ENCODE measurements at regions not wholly inside any gene's neighbourhood (a gene's known extent, or its start where the extent isn't known, plus 50 kb on each side); places are given as distances from the start of the nearest gene placed in this dataset.

DNA sequence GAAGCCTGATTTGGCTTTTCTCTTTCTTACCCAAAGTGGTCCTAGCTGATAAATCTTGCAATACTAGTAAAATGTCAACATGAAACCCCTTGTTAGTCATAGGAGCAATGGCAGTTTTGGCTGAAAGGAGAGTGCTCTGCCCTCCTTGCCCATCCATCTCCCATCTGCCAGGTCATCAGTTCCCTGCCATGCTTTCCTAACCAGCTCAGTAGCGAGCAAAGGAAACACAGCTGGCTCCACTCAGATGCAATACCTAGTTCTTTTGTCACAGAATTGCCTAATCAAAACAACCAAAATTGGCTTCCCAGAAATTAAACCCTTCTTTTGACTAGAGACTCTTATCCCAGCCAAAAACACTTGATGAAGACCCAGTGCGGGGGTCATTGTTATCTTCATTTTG, 733.0 kb downstream of the CCSER2 start:
- WGBS (ENCODE audit: insufficient coverage) = 50% methylated on average over 1 of the region's 2 CpGs
- no peak overlapping the region for H3K4me3 ChIP-seq (ENCODE audit: control insufficient read depth in 1 of 2, extremely low read depth in 1 of 2, low read length in 1 of 2)
- Mint-ChIP-seq H3K27ac (no peak overlapping the region), H3K4me1 (no peaks in the 10 kb centered on the region), H3K4me3 (no peak overlapping the region), H3K36me3 (no peaks in the 10 kb centered on the region), H3K27me3 (no peaks in the 10 kb centered on the region), H3K9me3 (peaks cover 9 to 24% (median 11%) of the 10 kb centered on the region in 3 donors)
- no peak for DNase-seq
- H3K4me1 ChIP-seq (ENCODE audit: control insufficient read depth in 1 of 2, extremely low read depth in 1 of 2, insufficient read depth in 2 of 2, low read length in 2 of 2) = no peaks in the 10 kb centered on the region
- H3K9me3 ChIP-seq = no peaks in the 10 kb centered on the region
- CTCF ChIA-PET = no interaction called here
- no peak overlapping the region for H3K27ac ChIP-seq (ENCODE audit: low read length)
- H3K27me3 ChIP-seq (replicated peaks in 1 of 2; ENCODE audit: control insufficient read depth in 2 of 2, extremely low read depth in 1 of 2, insufficient read depth in 2 of 2, low read length in 1 of 2) = no peaks in the 10 kb centered on the region
- no peaks in the 10 kb centered on the region for H3K36me3 ChIP-seq (ENCODE audit: control insufficient read depth in 2 of 2, extremely low read depth in 1 of 2, insufficient read depth in 1 of 2, low read length in 1 of 2)
- POLR2A ChIA-PET = no interaction called here
- no peak for ATAC-seq (replicated peaks in 1 of 4)

GRCh38 chr10:85067955-85068354, 739.6 kb downstream of the CCSER2 start:
- Mint-ChIP-seq H3K4me1 (no peaks in the 10 kb centered on the region), H3K27ac (no peak overlapping the region), H3K9me3 (peaks cover 1 to 11% (median 7%) of the 10 kb centered on the region in 3 donors), H3K4me3 (no peak overlapping the region), H3K36me3 (no peaks in the 10 kb centered on the region), H3K27me3 (no peaks in the 10 kb centered on the region)
- ChIA-PET CTCF (no interaction called here), POLR2A (no interaction called here)
- Histone ChIP-seq H3K4me1 (ENCODE audit: control insufficient read depth in 1 of 2, extremely low read depth in 1 of 2, insufficient read depth in 2 of 2, low read length in 2 of 2) (no peaks in the 10 kb centered on the region), H3K4me3 (ENCODE audit: control insufficient read depth in 1 of 2, extremely low read depth in 1 of 2, low read length in 1 of 2) (no peak overlapping the region), H3K36me3 (ENCODE audit: control insufficient read depth in 2 of 2, extremely low read depth in 1 of 2, insufficient read depth in 1 of 2, low read length in 1 of 2) (no peaks in the 10 kb centered on the region), H3K27me3 (replicated peaks in 1 of 2; ENCODE audit: control insufficient read depth in 2 of 2, extremely low read depth in 1 of 2, insufficient read depth in 2 of 2, low read length in 1 of 2) (no peaks in the 10 kb centered on the region), H3K27ac (ENCODE audit: low read length) (no peak overlapping the region), H3K9me3 (no peaks in the 10 kb centered on the region)
- no peak for ATAC-seq (replicated peaks in 1 of 4)
- no CpG with 5 or more reads among the region's 1 CpG for WGBS (ENCODE audit: insufficient coverage)
- no peak for DNase-seq

DNA sequence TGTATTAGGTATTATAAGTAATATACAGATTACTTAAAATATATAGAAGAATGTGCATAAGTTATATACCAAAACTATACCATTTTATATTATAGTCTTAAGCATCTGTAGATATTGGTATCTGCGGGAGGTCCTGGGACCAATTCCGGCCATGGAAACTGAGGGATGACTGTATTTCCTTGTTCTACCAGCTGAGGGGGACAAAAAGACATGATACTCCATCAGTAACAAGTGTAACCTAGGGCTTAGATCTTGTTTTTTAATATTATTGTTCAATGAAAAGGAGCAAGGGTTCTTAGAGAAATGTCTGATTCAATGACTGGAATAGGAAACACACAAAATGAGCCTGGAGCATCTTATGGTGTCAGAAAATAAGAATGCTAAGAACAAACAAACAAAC, 752.5 kb downstream of the CCSER2 start:
- H3K4me1 Mint-ChIP-seq = no peaks in the 10 kb centered on the region
- CTCF ChIA-PET = no interaction called here
- H3K27ac Mint-ChIP-seq = no peak overlapping the region
- Histone ChIP-seq H3K9me3 (no peaks in the 10 kb centered on the region), H3K27ac (ENCODE audit: low read length) (no peak overlapping the region), H3K36me3 (ENCODE audit: control insufficient read depth in 2 of 2, extremely low read depth in 1 of 2, insufficient read depth in 1 of 2, low read length in 1 of 2) (no peaks in the 10 kb centered on the region), H3K27me3 (replicated peaks in 1 of 2; ENCODE audit: control insufficient read depth in 2 of 2, extremely low read depth in 1 of 2, insufficient read depth in 2 of 2, low read length in 1 of 2) (no peaks in the 10 kb centered on the region), H3K4me3 (ENCODE audit: control insufficient read depth in 1 of 2, extremely low read depth in 1 of 2, low read length in 1 of 2) (no peak overlapping the region), H3K4me1 (ENCODE audit: control insufficient read depth in 1 of 2, extremely low read depth in 1 of 2, insufficient read depth in 2 of 2, low read length in 2 of 2) (no peaks in the 10 kb centered on the region)
- WGBS (ENCODE audit: insufficient coverage) = no CpG with 5 or more reads among the region's 2 CpGs
- H3K9me3 Mint-ChIP-seq = peaks cover 0 to 13% (median 4%) of the 10 kb centered on the region in 3 donors
- ATAC-seq (replicated peaks in 1 of 4) (no peak), DNase-seq (no peak)
- no peaks in the 10 kb centered on the region for H3K36me3 Mint-ChIP-seq
- no peaks in the 10 kb centered on the region for H3K27me3 Mint-ChIP-seq
- H3K4me3 Mint-ChIP-seq = no peak overlapping the region
- POLR2A ChIA-PET = no interaction called here

- ATAC-seq (replicated peaks in 1 of 4) (no peak), DNase-seq (no peak)
- CTCF ChIA-PET = no interaction called here
- no peak overlapping the region for H3K27ac ChIP-seq (ENCODE audit: low read length)
- H3K4me3 Mint-ChIP-seq = no peak overlapping the region
- H3K4me3 ChIP-seq (ENCODE audit: control insufficient read depth in 1 of 2, extremely low read depth in 1 of 2, low read length in 1 of 2) = no peak overlapping the region
- peaks cover 0 to 2% (median 0%) of the 10 kb centered on the region in 3 donors for H3K9me3 Mint-ChIP-seq
- H3K4me1 ChIP-seq (ENCODE audit: control insufficient read depth in 1 of 2, extremely low read depth in 1 of 2, insufficient read depth in 2 of 2, low read length in 2 of 2) = no peaks in the 10 kb centered on the region
- no peaks in the 10 kb centered on the region for H3K27me3 Mint-ChIP-seq
- POLR2A ChIA-PET = no interaction called here
- no peaks in the 10 kb centered on the region for H3K36me3 ChIP-seq (ENCODE audit: control insufficient read depth in 2 of 2, extremely low read depth in 1 of 2, insufficient read depth in 1 of 2, low read length in 1 of 2)
- H3K27me3 ChIP-seq (replicated peaks in 1 of 2; ENCODE audit: control insufficient read depth in 2 of 2, extremely low read depth in 1 of 2, insufficient read depth in 2 of 2, low read length in 1 of 2) = no peaks in the 10 kb centered on the region
- H3K4me1 Mint-ChIP-seq = no peaks in the 10 kb centered on the region
- no CpG with 5 or more reads among the region's 3 CpGs for WGBS (ENCODE audit: insufficient coverage)
- H3K36me3 Mint-ChIP-seq = no peaks in the 10 kb centered on the region
- H3K27ac Mint-ChIP-seq = no peak overlapping the region
- H3K9me3 ChIP-seq = no peaks in the 10 kb centered on the region
Measured at GRCh38 chr10:85098835-85099521, 770.6 kb downstream of the CCSER2 start.

- ChIA-PET CTCF (no interaction called here), POLR2A (no interaction called here)
- Histone ChIP-seq H3K4me3 (ENCODE audit: control insufficient read depth in 1 of 2, extremely low read depth in 1 of 2, low read length in 1 of 2) (no peak overlapping the region), H3K4me1 (ENCODE audit: control insufficient read depth in 1 of 2, extremely low read depth in 1 of 2, insufficient read depth in 2 of 2, low read length in 2 of 2) (no peaks in the 10 kb centered on the region), H3K27me3 (replicated peaks in 1 of 2; ENCODE audit: control insufficient read depth in 2 of 2, extremely low read depth in 1 of 2, insufficient read depth in 2 of 2, low read length in 1 of 2) (no peaks in the 10 kb centered on the region), H3K27ac (ENCODE audit: low read length) (no peak overlapping the region), H3K36me3 (ENCODE audit: control insufficient read depth in 2 of 2, extremely low read depth in 1 of 2, insufficient read depth in 1 of 2, low read length in 1 of 2) (no peaks in the 10 kb centered on the region), H3K9me3 (no peaks in the 10 kb centered on the region)
- H3K9me3 Mint-ChIP-seq = peaks cover 0 to 2% (median 0%) of the 10 kb centered on the region in 3 donors
- H3K27me3 Mint-ChIP-seq = no peaks in the 10 kb centered on the region
- no peaks in the 10 kb centered on the region for H3K36me3 Mint-ChIP-seq
- ATAC-seq (replicated peaks in 1 of 4) (no peak), DNase-seq (no peak)
- H3K4me3 Mint-ChIP-seq = no peak overlapping the region
- H3K27ac Mint-ChIP-seq = no peak overlapping the region
- H3K4me1 Mint-ChIP-seq = no peaks in the 10 kb centered on the region
Measured at GRCh38 chr10:85100495-85100894, 772.1 kb downstream of the CCSER2 start.

- DNase-seq (no peak), ATAC-seq (replicated peaks in 1 of 4) (no peak)
- no peak overlapping the region for H3K4me3 ChIP-seq (ENCODE audit: control insufficient read depth in 1 of 2, extremely low read depth in 1 of 2, low read length in 1 of 2)
- H3K36me3 Mint-ChIP-seq = no peaks in the 10 kb centered on the region
- H3K9me3 ChIP-seq = no peaks in the 10 kb centered on the region
- H3K4me1 Mint-ChIP-seq = no peaks in the 10 kb centered on the region
- no peak overlapping the region for H3K27ac ChIP-seq (ENCODE audit: low read length)
- no peaks in the 10 kb centered on the region for H3K4me1 ChIP-seq (ENCODE audit: control insufficient read depth in 1 of 2, extremely low read depth in 1 of 2, insufficient read depth in 2 of 2, low read length in 2 of 2)
- ChIA-PET CTCF (no interaction called here), POLR2A (no interaction called here)
- H3K27me3 Mint-ChIP-seq = no peaks in the 10 kb centered on the region
- no peaks in the 10 kb centered on the region for H3K36me3 ChIP-seq (ENCODE audit: control insufficient read depth in 2 of 2, extremely low read depth in 1 of 2, insufficient read depth in 1 of 2, low read length in 1 of 2)
- H3K9me3 Mint-ChIP-seq = no peaks in the 10 kb centered on the region
- WGBS (ENCODE audit: insufficient coverage) = 39% methylated on average over 3 of the region's 4 CpGs
- no peaks in the 10 kb centered on the region for H3K27me3 ChIP-seq (replicated peaks in 1 of 2; ENCODE audit: control insufficient read depth in 2 of 2, extremely low read depth in 1 of 2, insufficient read depth in 2 of 2, low read length in 1 of 2)
- H3K4me3 Mint-ChIP-seq = no peak overlapping the region
- H3K27ac Mint-ChIP-seq = no peak overlapping the region
Measured at GRCh38 chr10:85105614-85106255, 777.3 kb downstream of the CCSER2 start.

DNA sequence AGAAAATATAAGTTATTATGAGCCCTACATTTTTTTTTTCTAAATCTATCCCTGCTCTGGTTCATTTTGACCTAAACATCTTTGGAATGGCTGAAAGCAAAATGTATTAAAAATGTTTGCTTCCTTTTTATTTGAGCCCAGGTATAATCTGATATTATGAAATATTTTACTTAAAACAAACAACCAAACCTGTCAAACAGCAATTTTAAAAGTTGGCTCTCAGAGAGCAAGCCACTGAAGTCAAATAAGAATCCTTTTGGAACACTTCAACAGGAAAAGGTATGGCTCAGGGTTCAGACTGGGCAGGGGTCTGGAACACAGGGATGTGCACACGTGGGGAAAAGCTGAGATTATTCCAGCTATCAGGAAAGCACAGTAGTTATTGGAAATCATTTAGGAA, 782.9 kb downstream of the CCSER2 start:
- peaks cover 0 to 8% (median 0%) of the 10 kb centered on the region in 3 donors for H3K9me3 Mint-ChIP-seq
- Histone ChIP-seq H3K4me3 (ENCODE audit: control insufficient read depth in 1 of 2, extremely low read depth in 1 of 2, low read length in 1 of 2) (no peak overlapping the region), H3K4me1 (ENCODE audit: control insufficient read depth in 1 of 2, extremely low read depth in 1 of 2, insufficient read depth in 2 of 2, low read length in 2 of 2) (no peaks in the 10 kb centered on the region), H3K27ac (ENCODE audit: low read length) (no peak overlapping the region), H3K27me3 (replicated peaks in 1 of 2; ENCODE audit: control insufficient read depth in 2 of 2, extremely low read depth in 1 of 2, insufficient read depth in 2 of 2, low read length in 1 of 2) (no peaks in the 10 kb centered on the region), H3K9me3 (no peaks in the 10 kb centered on the region), H3K36me3 (ENCODE audit: control insufficient read depth in 2 of 2, extremely low read depth in 1 of 2, insufficient read depth in 1 of 2, low read length in 1 of 2) (no peaks in the 10 kb centered on the region)
- ATAC-seq (replicated peaks in 1 of 4) (no peak), DNase-seq (no peak)
- H3K4me1 Mint-ChIP-seq = no peaks in the 10 kb centered on the region
- no peaks in the 10 kb centered on the region for H3K36me3 Mint-ChIP-seq
- CTCF ChIA-PET = no interaction called here
- WGBS (ENCODE audit: insufficient coverage) = 13% methylated on average over 1 of the region's 1 CpG
- POLR2A ChIA-PET = no interaction called here
- H3K4me3 Mint-ChIP-seq = no peak overlapping the region
- no peaks in the 10 kb centered on the region for H3K27me3 Mint-ChIP-seq
- no peak overlapping the region for H3K27ac Mint-ChIP-seq
